GM21390 (cell line): ENCODE measurements at regions not wholly inside any gene's neighbourhood (a gene's known extent, or its start where the extent isn't known, plus 50 kb on each side); places are given as distances from the start of the nearest gene placed in this dataset.

Experiments used
- ATAC-seq: cut with Tn5 transposase; IDR thresholded peaks from one replicate; pipeline ENCODE4 v1.9.1; 2021; ENCODE audit not compliant: unreplicated experiment

GRCh38 chrX:4185086-4185485 is 471.6 kb upstream of the PRKX start:
- no peak for ATAC-seq

DNA sequence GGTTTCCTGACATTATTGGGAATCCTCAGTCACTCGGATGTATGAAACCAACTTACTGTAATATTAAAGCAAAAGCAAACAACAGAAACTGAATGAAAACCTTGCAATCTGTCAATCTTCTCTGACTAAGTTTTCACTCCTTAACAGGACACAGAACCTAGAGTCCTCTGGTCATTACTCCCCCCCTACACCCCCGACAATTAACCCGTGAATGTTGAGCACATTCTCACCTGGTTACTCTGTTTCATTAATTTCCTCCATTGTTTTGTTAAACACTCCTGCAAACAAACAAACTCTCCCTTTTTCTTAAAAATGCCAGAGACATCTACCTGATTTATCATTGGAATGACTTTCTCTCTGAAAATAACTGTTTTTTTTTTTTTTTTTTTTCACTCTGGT is 469.0 kb upstream of the PRKX start:
- ATAC-seq, result no peak

- no peak for ATAC-seq
These were observed 468.4 kb upstream of the PRKX start for GRCh38 chrX:4181782-4182407.

- no peak for ATAC-seq
These were observed 465.6 kb upstream of the PRKX start for GRCh38 chrX:4179031-4179430.

DNA sequence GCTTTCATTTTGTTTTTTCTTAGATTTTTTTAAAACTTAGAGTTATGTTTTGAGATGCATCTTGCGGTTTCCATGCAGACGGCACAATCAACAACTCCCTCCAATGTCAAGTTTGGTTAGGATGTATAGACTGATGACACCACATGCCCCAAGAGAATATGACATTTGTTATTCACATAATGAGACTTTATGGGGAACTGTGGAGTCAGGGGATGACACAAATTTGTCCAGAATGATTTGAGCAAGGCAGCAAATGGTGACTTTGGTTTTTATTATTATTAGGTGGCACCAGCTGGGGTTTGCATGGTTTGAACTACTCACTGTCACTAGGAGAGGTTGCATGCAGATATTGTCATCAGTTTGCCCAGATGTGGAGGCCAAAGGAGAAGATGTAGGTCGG is 461.8 kb upstream of the PRKX start:
- no peak for ATAC-seq

DNA sequence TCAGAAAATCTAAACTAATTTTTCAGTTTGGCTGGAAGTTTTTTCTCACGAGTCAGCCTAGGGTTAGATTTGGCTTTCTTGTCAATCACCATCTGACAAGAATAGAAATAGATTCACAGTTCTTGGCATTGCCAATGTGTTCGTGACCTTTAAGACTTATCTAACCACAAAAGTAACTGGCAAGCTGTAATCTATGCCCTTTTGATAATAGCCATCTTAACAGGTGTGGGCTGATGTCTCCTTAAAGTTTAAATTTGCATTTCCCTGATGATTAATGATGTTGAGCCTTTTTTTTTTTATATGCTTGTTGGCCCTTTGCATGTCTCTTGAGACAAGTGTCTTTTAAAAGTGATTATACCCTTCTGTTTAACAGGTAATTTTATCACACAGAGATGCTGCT is 460.3 kb upstream of the PRKX start:
- no peak for ATAC-seq

GRCh38 chrX:4151798-4152197 is 438.3 kb upstream of the PRKX start:
- no peak for ATAC-seq

DNA sequence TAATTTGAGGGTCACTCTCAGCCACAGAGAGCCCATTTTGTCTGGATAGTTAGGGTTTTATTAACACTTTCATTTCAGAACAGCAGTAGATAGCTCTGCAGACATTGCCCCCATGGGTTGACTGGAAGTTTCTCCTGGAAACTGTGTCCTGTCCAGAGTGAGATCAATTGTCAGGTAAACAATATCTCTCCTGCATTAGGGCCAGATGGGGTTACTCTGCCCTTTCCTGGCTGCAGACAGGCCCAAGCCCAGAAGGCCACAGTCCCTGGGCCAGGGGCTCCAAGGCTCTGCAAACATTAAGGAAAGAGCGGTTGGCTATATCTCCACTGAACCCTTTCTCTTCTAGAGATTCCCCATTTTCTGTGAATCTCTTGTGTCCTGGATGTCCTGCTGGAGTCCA is 436.8 kb upstream of the PRKX start:
- no peak for ATAC-seq

DNA sequence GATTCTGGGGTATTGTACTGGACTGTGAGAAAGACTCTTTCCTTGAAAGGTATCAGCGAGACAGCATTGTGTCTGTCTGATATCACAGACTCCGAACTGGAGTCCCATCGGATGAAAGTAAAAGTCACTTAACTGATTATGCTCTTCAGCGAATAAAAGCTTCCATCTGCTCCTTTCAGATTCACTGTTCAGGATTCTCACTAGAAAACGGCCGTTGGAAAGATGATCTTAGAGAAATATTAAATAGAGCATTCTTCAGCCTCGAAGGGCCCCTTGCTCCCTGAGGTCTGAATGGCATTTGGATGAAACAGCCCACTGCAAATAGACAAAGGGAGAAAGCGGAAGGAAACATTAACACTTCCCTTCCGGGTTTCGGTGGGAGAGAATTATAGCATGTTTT is 416.2 kb upstream of the PRKX start:
- no peak for ATAC-seq

GRCh38 chrX:4118666-4119530 is 405.4 kb upstream of the PRKX start:
- no peak for ATAC-seq

DNA sequence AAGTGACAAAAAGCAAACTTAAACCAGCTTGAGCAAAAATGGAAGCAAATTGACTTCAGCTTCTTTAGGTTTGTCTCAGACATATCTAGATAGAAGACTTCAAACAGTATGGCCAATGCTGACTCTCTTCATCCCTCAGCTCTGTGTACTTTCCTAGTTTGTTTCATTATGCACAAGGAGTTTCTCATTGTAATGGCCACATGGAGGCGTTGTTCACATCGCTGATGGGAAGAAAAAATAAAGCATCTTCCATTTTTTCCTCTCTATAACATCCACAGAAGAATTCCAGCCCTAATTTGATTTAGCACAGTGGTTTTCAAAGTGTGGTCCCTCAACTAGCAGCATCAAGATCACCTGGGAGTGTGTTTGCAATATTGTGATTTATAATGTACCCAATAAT is 397.5 kb upstream of the PRKX start:
- ATAC-seq, result no peak

DNA sequence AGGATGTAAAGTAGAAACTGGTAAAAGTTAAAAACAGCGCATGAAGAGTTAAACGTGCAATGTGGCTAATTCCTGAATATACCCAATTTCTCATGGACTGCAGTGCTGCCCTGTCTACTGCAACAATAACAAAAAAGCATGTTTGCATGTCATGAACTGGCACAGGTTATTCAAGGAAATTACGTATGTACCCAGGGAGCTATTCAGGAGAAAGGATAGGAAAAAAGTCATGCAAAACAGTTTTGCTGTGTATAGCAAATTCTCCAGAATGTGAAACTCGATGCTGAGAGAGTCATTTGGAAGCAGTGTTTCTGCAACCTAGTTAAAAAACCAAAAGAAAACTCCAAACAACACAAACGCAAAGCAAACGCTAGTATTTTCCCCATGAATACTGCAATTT is 381.5 kb upstream of the PRKX start:
- ATAC-seq, result no peak

- no peak for ATAC-seq
These were observed 377.8 kb upstream of the PRKX start for GRCh38 chrX:4091046-4091760.

DNA sequence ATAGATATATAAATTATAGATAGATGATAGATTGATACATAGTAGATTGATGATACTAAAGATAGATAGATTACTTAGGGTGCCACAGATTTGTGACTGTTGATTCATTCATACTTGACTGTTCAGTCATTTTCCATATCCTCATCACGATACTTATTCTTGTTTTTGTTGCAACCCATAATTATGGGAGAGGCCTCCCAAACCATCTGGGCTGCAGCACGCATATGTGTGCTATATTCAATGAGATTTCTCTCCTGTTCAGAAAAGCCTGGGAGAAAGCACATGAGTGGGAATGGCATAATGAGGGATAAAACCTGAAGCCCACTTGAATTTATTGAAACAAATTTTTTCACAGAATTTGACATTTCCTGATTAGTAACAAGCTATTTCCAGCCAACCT is 346.4 kb upstream of the PRKX start:
- ATAC-seq, result no peak

DNA sequence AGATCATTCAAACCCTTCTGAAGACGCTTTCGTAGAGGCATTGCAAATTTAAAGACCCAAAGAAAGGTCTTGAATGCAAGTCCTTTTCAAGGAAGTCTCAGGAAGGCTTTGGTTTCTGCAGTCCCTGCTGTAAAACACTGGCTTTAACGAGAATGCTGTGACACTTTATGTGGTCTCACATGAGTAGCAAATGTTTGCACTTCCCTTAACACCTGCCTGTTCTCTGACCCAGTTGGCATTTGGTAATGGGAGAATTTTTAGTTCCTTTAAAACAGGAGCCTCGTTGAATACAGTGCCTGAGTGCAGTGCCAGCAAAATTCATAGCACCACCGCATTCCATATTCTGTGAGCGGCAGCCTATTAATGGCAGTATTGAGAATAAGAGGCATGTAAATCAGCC is 330.5 kb upstream of the PRKX start:
- ATAC-seq, result no peak

GRCh38 chrX:4035874-4036273 is 322.4 kb upstream of the PRKX start:
- no peak for ATAC-seq

- ATAC-seq, result no peak
These were observed 314.7 kb upstream of the PRKX start for GRCh38 chrX:4028151-4028550.

DNA sequence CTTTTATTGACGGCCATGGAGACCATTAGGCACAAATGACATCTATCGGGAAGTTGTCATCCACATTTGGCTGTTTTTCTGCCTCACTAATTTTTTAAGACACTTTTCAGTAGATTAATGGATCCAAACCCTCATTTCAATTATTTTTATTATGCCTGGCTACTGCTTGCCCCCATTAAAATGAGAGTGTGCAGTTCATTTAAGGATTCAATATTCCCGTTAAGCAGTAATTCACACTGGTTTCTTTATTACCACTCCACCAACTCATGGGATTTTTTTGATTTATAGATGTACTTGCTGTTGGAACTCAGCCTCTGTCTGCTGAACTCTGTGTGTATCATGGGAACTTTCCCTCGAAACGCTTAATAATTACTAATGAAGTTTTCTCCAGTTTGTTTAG is 291.8 kb upstream of the PRKX start:
- no peak for ATAC-seq

DNA sequence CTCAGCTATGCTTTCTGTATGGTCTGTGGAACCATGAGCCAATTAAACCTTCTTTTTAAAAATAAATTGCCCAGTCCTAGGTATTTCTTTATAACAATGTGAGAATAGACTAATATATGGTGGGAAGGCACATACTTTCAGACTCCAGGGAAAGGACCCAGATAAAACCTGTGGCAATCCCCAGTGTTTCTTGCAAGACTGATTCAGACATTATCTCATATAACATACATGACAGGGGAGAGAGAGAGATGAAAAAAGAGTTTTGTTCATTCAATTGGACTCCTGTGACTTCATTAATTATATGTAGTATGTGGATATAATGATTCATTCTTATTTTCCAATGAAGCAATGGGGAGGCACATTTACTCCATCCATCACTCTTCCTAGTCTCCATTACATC is 291.4 kb upstream of the PRKX start:
- no peak for ATAC-seq

GRCh38 chrX:3994315-3994714 is 280.9 kb upstream of the PRKX start:
- ATAC-seq, result no peak

- ATAC-seq, result no peak
These were observed 277.1 kb upstream of the PRKX start for GRCh38 chrX:3990569-3990968.
